HEK293 (cell line): ENCODE measurements at regions not wholly inside any gene's neighbourhood (a gene's known extent, or its start where the extent isn't known, plus 50 kb on each side); places are given as distances from the start of the nearest gene placed in this dataset.

ENCODE experiments used
- CTCF ChIA-PET: fragments of 350-600 bp; formaldehyde crosslinking; extraction: SDS; loops from one replicate; lab custom pipeline; 2021; ENCODE audit warnings: antibody characterized with exemption; lab: Yijun Ruan, JAX
- POLR2A ChIA-PET: fragments of 300-600 bp; formaldehyde crosslinking; extraction: SDS; loops from one replicate; lab custom pipeline; 2020; ENCODE audit warnings: antibody characterized with exemption, inconsistent platforms; lab: Yijun Ruan, JAX
- H3K27ac ChIP-seq: fragments of 200-500 bp; sonication (Bioruptor generic); 2 replicates; pipeline ENCODE4 v1.5.1; 2014; ENCODE audit warnings: low read depth, low read length, control low read depth, inconsistent platforms; ENCODE audit errors: extremely low read depth
- H3K36me3 ChIP-seq, 2 experiments: fragments of 200-500 bp in 1 of 2; sonication (Bioruptor generic) in 1 of 2; 1 replicate in 1 of 2; 2 replicates in 1 of 2; pipeline ENCODE4 v1.5.1; 2014 to 2017; ENCODE audit warnings: inconsistent platforms in 2 of 2, low read length in 2 of 2; ENCODE audit not compliant: control insufficient read depth in 2 of 2, insufficient read depth in 1 of 2
- H3K4me1 ChIP-seq: fragments of 200-500 bp; sonication (Bioruptor generic); 2 replicates; pipeline ENCODE4 v1.5.1; 2014; ENCODE audit warnings: mild to moderate bottlenecking, low read length, inconsistent platforms; ENCODE audit not compliant: control insufficient read depth, insufficient read depth
- H3K4me3 ChIP-seq: 2 replicates; pipeline ENCODE4 v1.5.1; 2011; ENCODE audit warnings: low read depth, mild to moderate bottlenecking, control low read depth, low read length, moderate library complexity
- H3K9me3 ChIP-seq: fragments of 200-500 bp; sonication (Bioruptor generic); 2 replicates; pipeline ENCODE4 v1.5.1; 2014; ENCODE audit warnings: low read depth, low read length, inconsistent platforms; ENCODE audit not compliant: control insufficient read depth, insufficient read depth
- INSM2 ChIP-seq: fragments of 450-650 bp; formaldehyde crosslinking; IDR thresholded peaks from 2 replicates; pipeline ENCODE4 v1.5.1; 2016; ENCODE audit warnings: missing biosample characterization, missing genetic modification characterization
- KLF8 ChIP-seq: fragments of 450-650 bp; formaldehyde crosslinking; IDR thresholded peaks from 2 replicates; pipeline ENCODE4 v1.5.1; 2016; ENCODE audit warnings: missing biosample characterization, missing genetic modification characterization
- TSHZ1 ChIP-seq: fragments of 450-650 bp; formaldehyde crosslinking; IDR thresholded peaks from 2 replicates; pipeline ENCODE4 v1.5.1; 2016; ENCODE audit warnings: missing biosample characterization, missing genetic modification characterization, borderline replicate concordance
- ZBTB20 ChIP-seq: fragments of 450-650 bp; formaldehyde crosslinking; IDR thresholded peaks from 2 replicates; pipeline ENCODE4 v1.5.1; 2016; ENCODE audit warnings: missing biosample characterization, missing genetic modification characterization
- ZBTB7A ChIP-seq: fragments of 450-650 bp; formaldehyde crosslinking; IDR thresholded peaks from 2 replicates; pipeline ENCODE4 v1.5.1; 2016; ENCODE audit warnings: low read depth, missing biosample characterization, missing genetic modification characterization
- ZIC2 ChIP-seq: fragments of 450-650 bp; formaldehyde crosslinking; IDR thresholded peaks from 2 replicates; pipeline ENCODE4 v1.5.1; 2016; ENCODE audit warnings: missing biosample characterization, missing genetic modification characterization
- ZNF155 ChIP-seq: fragments of 450-650 bp; formaldehyde crosslinking; IDR thresholded peaks from 2 replicates; pipeline ENCODE4 v1.5.1; 2016; ENCODE audit warnings: missing biosample characterization, missing genetic modification characterization
- ZNF184 ChIP-seq: fragments of 450-650 bp; IDR thresholded peaks from 2 replicates; pipeline ENCODE4 v1.5.1; 2018; ENCODE audit warnings: missing biosample characterization, mild to moderate bottlenecking, missing genetic modification characterization
- ZNF19 ChIP-seq: fragments of 450-650 bp; formaldehyde crosslinking; IDR thresholded peaks from 2 replicates; pipeline ENCODE4; 2016; ENCODE audit warnings: missing biosample characterization, missing genetic modification characterization, low read depth
- ZNF211 ChIP-seq: fragments of 450-650 bp; formaldehyde crosslinking; IDR thresholded peaks from 2 replicates; pipeline ENCODE4 v1.5.1; 2016; ENCODE audit warnings: low read depth, missing biosample characterization, missing genetic modification characterization
- ZNF223 ChIP-seq: fragments of 450-650 bp; formaldehyde crosslinking; IDR thresholded peaks from 2 replicates; pipeline ENCODE4 v1.5.1; 2016; ENCODE audit warnings: missing biosample characterization, missing genetic modification characterization
- ZNF274 ChIP-seq, 2 experiments: fragments of 200-500 bp in 1 of 2; fragments of 450-650 bp in 1 of 2; sonication (Bioruptor generic) in 1 of 2; formaldehyde crosslinking in 1 of 2; IDR thresholded peaks; 2 replicates each; pipeline versions ENCODE4 v1.5.1 to v1.6.1; 2014 to 2016; ENCODE audit warnings: borderline replicate concordance in 1 of 2, inconsistent platforms in 1 of 2, low read length in 1 of 2, missing biosample characterization in 1 of 2, missing genetic modification characterization in 1 of 2
- ZNF292 ChIP-seq: fragments of 450-650 bp; formaldehyde crosslinking; IDR thresholded peaks from 2 replicates; pipeline ENCODE4 v1.5.1; 2016; ENCODE audit warnings: low read depth, missing biosample characterization, missing genetic modification characterization, borderline replicate concordance
- ZNF324 ChIP-seq: fragments of 450-650 bp; formaldehyde crosslinking; IDR thresholded peaks from 2 replicates; pipeline ENCODE4 v1.5.1; 2016; ENCODE audit warnings: missing biosample characterization, missing genetic modification characterization
- ZNF362 ChIP-seq: fragments of 450-650 bp; formaldehyde crosslinking; IDR thresholded peaks from 2 replicates; pipeline ENCODE4 v1.5.1; 2016; ENCODE audit warnings: missing biosample characterization, missing genetic modification characterization
- ZNF560 ChIP-seq: fragments of 450-650 bp; formaldehyde crosslinking; IDR thresholded peaks from 2 replicates; pipeline ENCODE4 v1.5.1; 2017; ENCODE audit warnings: missing biosample characterization, missing genetic modification characterization, borderline replicate concordance
- ZNF610 ChIP-seq: fragments of 450-650 bp; formaldehyde crosslinking; IDR thresholded peaks from 2 replicates; pipeline ENCODE4 v1.5.1; 2016; ENCODE audit warnings: missing biosample characterization, missing genetic modification characterization, borderline replicate concordance
- ZNF623 ChIP-seq: fragments of 450-650 bp; formaldehyde crosslinking; IDR thresholded peaks from 2 replicates; pipeline ENCODE4 v1.5.1; 2016; ENCODE audit warnings: missing biosample characterization, missing genetic modification characterization
- ZNF707 ChIP-seq: fragments of 450-650 bp; formaldehyde crosslinking; IDR thresholded peaks from 2 replicates; pipeline ENCODE4 v1.5.1; 2016; ENCODE audit warnings: missing biosample characterization, missing genetic modification characterization
- ZNF747 ChIP-seq: fragments of 450-650 bp; formaldehyde crosslinking; IDR thresholded peaks from 2 replicates; pipeline ENCODE4 v1.5.1; 2016; ENCODE audit warnings: missing biosample characterization, missing genetic modification characterization
- TF ChIP-seq, protein P1 (sequence below): fragments of 450-650 bp; formaldehyde crosslinking; optimal IDR thresholded peaks from 2 replicates; pipeline ENCODE3; 2016; ENCODE audit warnings: missing biosample characterization, mild to moderate bottlenecking, missing genetic modification characterization

DNA sequence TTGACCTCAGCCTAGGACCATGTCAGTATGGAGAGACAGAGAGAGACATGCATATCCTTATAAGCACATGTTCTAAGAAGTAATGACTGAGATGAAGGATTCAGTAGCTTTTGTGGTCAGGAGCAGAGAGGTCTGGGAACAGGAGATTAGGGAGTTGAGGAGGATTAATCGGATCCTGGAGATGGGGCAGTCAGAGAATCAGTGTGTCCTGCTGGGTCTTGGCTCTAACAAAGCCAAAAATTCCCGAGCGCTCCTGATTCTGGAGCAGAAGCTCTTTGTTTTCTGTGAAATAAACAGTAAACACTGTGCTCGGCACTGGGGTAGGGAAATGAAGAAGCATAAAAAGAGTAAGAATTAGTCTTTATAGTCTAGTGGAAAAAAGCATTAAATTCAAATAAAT, 520.0 kb upstream of the CLINT1 start:
- CTCF ChIA-PET = no interaction called here
- no peaks in the 10 kb centered on the region for H3K36me3 ChIP-seq
- H3K9me3 ChIP-seq = no peaks in the 10 kb centered on the region
- H3K4me3 ChIP-seq = no peak overlapping the region
- TF ChIP-seq ZNF560 (tag by site-specific recombination) = no peak
- no peak for TF ChIP-seq ZBTB20 (tag by site-specific recombination)
- no peak for TF ChIP-seq ZBTB7A (tag by site-specific recombination)
- TF ChIP-seq ZNF223 (tag by site-specific recombination) = no peak
- no peak for TF ChIP-seq TSHZ1 (tag by site-specific recombination)
- 0 out of 2 replicates have a peak, but pooled peaks cover 3% of the 10 kb centered on the region for H3K4me1 ChIP-seq
- POLR2A ChIA-PET = no interaction called here
- H3K27ac ChIP-seq = no peak overlapping the region

GRCh38 chr5:158376679-158377078, 517.7 kb upstream of the CLINT1 start:
- no peak overlapping the region for H3K27ac ChIP-seq
- H3K9me3 ChIP-seq = no peaks in the 10 kb centered on the region
- H3K36me3 ChIP-seq = no peaks in the 10 kb centered on the region
- TF ChIP-seq ZNF324 (tag by site-specific recombination) = no peak
- TF ChIP-seq ZNF362 (tag by site-specific recombination) = no peak
- TF ChIP-seq INSM2 (tag by site-specific recombination) = no peak
- TF ChIP-seq ZNF623 (tag by site-specific recombination) = no peak
- TF ChIP-seq ZNF747 (tag by site-specific recombination) = no peak
- no peak for TF ChIP-seq ZIC2
- TF ChIP-seq ZNF155 = no peak
- TF ChIP-seq ZNF274 (IDR thresholded peaks at IDR 0.05; ENCODE audit: low read length) = no peak
- no peak for TF ChIP-seq ZNF274 (tag by site-specific recombination; IDR thresholded peaks at IDR 0.05; ENCODE audit: borderline replicate concordance)
- TF ChIP-seq, protein P1, sequence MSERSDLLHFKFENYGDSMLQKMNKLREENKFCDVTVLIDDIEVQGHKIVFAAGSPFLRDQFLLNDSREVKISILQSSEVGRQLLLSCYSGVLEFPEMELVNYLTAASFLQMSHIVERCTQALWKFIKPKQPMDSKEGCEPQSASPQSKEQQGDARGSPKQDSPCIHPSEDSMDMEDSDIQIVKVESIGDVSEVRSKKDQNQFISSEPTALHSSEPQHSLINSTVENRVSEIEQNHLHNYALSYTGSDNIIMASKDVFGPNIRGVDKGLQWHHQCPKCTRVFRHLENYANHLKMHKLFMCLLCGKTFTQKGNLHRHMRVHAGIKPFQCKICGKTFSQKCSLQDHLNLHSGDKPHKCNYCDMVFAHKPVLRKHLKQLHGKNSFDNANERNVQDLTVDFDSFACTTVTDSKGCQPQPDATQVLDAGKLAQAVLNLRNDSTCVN = no peak
- TF ChIP-seq ZNF707 = no peak
- TF ChIP-seq ZNF19 (tag by site-specific recombination) = no peak
- no peak for TF ChIP-seq ZNF184 (tag by site-specific recombination)
- TF ChIP-seq ZNF211 (tag by site-specific recombination) = no peak
- no peak for TF ChIP-seq ZNF610
- no peak for TF ChIP-seq KLF8
- no peak for TF ChIP-seq ZNF292 (tag by site-specific recombination)
- no peak overlapping the region for H3K4me3 ChIP-seq
- CTCF ChIA-PET = no interaction called here
- no peaks in the 10 kb centered on the region for H3K4me1 ChIP-seq
- POLR2A ChIA-PET = no interaction called here
